Epithelial cell of esophagus (primary cell): ENCODE measurements at regions not wholly inside any gene's neighbourhood (a gene's known extent, or its start where the extent isn't known, plus 50 kb on each side); places are given as distances from the start of the nearest gene placed in this dataset.
A peak's percentile ranks its signal among the peaks of the same experiment; 100 is the strongest.

Source experiments
- DNase-seq: peaks from one replicate; pipeline ENCODE4 v3.0.0; 2010; ENCODE audit warnings: low read depth
- H3K4me3 ChIP-seq: 2 replicates; pipeline ENCODE4 v1.5.1; 2011; ENCODE audit warnings: mild to moderate bottlenecking, low read length, control low read depth
- TF ChIP-seq, protein P1 (sequence below): IDR thresholded peaks from 2 replicates; pipeline ENCODE4 v1.5.1; 2011; ENCODE audit warnings: low read depth, mild to moderate bottlenecking, low read length, control low read depth, inconsistent platforms; ENCODE audit not compliant: insufficient read depth; ENCODE audit errors: missing control alignments

DNA sequence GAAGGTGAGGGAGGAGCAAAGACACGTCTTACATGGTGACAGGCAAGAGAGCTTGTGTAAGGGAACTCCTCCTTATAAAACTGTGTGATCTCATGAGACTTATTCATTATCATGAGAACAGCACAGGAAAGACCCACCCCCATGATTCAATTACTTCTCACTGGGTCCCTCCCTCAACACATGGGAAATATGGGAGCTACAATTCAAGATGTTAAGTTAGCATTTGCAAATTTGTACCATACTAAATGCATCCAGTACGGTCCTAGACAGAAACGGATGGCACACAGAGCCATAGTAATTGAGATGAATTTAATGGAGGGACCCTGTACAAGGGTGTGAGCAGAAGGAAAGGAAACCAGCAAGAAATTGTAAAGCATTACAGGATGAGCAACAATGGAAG lies 765.8 kb upstream of the API5 start:
- H3K4me3 ChIP-seq, result no peak overlapping the region
- DNase-seq, result no peak
- TF ChIP-seq, protein P1, sequence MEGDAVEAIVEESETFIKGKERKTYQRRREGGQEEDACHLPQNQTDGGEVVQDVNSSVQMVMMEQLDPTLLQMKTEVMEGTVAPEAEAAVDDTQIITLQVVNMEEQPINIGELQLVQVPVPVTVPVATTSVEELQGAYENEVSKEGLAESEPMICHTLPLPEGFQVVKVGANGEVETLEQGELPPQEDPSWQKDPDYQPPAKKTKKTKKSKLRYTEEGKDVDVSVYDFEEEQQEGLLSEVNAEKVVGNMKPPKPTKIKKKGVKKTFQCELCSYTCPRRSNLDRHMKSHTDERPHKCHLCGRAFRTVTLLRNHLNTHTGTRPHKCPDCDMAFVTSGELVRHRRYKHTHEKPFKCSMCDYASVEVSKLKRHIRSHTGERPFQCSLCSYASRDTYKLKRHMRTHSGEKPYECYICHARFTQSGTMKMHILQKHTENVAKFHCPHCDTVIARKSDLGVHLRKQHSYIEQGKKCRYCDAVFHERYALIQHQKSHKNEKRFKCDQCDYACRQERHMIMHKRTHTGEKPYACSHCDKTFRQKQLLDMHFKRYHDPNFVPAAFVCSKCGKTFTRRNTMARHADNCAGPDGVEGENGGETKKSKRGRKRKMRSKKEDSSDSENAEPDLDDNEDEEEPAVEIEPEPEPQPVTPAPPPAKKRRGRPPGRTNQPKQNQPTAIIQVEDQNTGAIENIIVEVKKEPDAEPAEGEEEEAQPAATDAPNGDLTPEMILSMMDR, result no peak

DNA sequence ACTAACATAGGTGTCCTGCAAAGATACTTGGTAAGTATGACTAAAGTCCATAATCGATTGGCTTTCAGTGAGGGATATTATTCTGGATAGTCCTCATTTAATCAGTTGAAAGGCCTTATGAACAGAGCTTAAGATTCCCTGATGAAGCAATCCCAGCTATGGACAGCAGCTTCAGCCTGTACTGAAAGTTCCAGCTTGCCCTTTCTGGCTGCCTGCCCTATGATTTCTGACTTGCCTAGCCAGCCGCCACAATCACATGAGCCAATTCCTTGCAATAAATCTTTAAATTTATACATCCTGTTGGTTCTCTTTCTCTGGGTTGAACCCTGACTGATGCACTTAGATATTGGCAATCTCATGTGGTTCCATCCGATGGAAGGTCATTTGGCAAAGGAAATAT lies 759.0 kb upstream of the API5 start:
- TF ChIP-seq, protein P1, result no peak
- no peak overlapping the region for H3K4me3 ChIP-seq
- DNase-seq, result no peak

DNA sequence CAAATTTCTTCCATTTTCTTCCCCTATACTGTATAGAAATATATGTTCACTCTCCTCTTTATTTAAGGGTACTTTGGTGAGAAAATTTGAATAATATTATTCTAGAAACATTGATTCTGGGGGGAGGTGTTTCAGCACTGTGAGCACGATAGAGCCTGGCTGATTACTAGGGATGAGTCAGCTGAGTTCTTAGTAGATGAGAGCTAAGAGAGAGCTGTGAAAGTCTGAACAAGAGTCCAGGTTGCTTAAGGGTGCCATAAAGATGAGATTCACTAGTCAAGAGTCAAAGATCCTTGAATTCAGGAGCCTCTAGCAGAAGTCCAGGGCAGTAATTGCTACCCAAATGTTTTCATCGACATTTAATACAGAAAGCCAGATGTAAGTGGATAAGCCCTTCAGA lies 756.6 kb upstream of the API5 start:
- H3K4me3 ChIP-seq, result no peak overlapping the region
- TF ChIP-seq, protein P1, result no peak
- no peak for DNase-seq

DNA sequence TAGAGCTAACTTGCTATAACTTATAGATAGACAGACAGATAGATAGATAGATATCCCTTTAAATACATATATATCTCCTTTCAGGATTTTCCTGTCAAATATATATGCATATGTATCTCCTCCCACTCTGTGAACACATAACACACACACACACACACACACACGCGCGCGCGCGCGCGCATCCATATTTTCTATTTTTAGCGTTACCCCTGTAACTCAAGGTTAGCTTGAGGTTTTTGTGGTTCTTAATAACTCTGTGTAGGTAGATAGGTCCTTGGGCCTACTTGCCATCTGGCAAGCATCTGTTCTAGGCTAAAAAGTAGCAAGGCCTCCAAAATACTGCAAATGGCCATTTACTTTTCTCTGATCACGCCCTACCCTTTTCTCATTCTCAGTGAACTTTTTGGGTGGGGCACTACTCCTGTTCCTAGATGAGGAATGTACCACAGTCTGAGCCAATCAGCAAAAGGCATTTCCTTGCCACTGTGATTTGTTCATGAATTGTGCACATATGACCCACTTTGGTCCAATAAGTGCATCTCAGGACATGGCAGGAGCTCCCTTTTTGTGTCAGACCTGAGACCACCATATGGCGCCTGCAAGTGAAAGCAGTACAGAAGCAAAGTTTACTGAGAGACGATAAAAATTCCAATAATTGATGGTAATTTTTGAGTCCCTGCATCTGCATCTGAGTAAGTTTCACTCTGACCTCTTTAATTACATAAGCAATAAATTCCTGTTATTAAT lies 740.5 kb upstream of the API5 start:
- DNase-seq, result no peak
- H3K4me3 ChIP-seq, result no peak overlapping the region
- TF ChIP-seq, protein P1, result no peak

DNA sequence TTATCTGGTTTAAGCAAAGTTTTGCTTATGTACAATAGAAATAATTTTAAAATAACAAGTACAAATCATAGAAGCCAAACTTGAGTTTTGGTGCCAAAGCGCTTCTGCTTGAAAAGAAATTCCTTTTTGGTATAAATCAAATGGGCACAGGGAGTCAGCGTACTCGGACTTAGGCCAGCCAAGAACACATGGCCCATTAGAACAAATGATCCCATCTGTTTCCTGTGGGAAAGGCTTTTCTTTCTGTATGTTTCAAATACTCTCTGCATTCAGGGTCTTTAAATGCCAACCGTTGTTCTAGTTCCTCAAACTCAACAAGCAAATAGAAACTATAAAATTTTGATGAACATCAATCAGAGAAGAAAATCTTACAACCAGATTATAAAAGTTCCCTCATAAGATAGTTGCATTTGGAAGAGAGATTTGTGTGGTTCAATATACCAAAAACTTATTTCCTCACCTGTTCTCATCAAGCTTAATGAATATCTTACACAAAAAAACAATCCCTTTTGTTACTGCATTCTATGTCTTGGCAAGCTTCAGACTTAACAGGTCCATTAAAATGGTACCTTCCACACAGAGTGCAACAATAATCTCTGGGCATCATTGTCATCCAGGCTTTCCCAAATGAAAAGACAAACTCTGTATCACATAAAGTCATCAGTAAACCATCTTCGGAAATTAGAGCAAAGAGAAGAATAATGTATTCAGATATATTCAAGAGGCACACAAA lies 739.8 kb upstream of the API5 start:
- DNase-seq, result no peak
- TF ChIP-seq, protein P1, result no peak
- no peak overlapping the region for H3K4me3 ChIP-seq

DNA sequence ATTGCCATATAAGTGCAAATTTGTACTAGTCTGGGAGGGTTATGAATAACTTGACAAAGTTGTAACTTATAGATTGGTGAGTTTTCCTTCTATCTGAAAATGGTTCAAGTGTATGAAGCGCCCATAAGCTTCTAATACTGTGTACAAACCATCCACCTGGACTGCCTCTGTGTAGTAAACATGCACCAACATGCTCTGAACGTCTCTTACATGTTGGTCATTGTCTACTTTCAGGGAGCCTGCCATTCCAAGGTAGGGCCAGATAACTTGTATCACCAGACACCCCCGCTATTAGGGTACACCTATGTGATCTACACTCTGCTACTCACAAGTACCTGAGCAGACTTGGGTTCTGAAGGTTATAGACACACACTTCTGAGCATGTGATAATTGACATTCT lies 735.5 kb upstream of the API5 start:
- DNase-seq, result peak; percentile 23
- no peak overlapping the region for H3K4me3 ChIP-seq
- TF ChIP-seq, protein P1, result no peak
